GM19043 (cell line): ENCODE measurements at regions not wholly inside any gene's neighbourhood (a gene's known extent, or its start where the extent isn't known, plus 50 kb on each side); places are given as distances from the start of the nearest gene placed in this dataset.
"Not testable (repeated sequence)": the region's sequence is repeated elsewhere in the genome, so short reads cannot be mapped to it uniquely, and the experiment has no call there.

Experiments used
- ATAC-seq: cut with Tn5 transposase; IDR thresholded peaks from one replicate; pipeline ENCODE4 v1.9.1; 2021; ENCODE audit warnings: low read depth; ENCODE audit not compliant: unreplicated experiment

GRCh38 chr2:83908750-83909149 is 550.3 kb downstream of the SUCLG1 start:
- ATAC-seq, result no peak

GRCh38 chr2:83901317-83901716 is 557.8 kb downstream of the SUCLG1 start:
- no peak for ATAC-seq

GRCh38 chr2:83900862-83901261 is 558.2 kb downstream of the SUCLG1 start:
- no peak for ATAC-seq

GRCh38 chr2:83899271-83899670 is 559.8 kb downstream of the SUCLG1 start:
- no peak for ATAC-seq

GRCh38 chr2:83894976-83895375 is 564.1 kb downstream of the SUCLG1 start:
- no peak for ATAC-seq

- ATAC-seq, result no peak
These were observed 571.3 kb downstream of the SUCLG1 start for GRCh38 chr2:83887757-83888156.

- no peak for ATAC-seq
These were observed 580.0 kb downstream of the SUCLG1 start for GRCh38 chr2:83879127-83879526.

- not testable (repeated sequence) for ATAC-seq
These were observed 581.8 kb downstream of the SUCLG1 start for GRCh38 chr2:83877261-83877660.

- no peak for ATAC-seq
These were observed 584.2 kb downstream of the SUCLG1 start for GRCh38 chr2:83874712-83875430.

- no peak for ATAC-seq
These were observed 585.0 kb downstream of the SUCLG1 start for GRCh38 chr2:83874066-83874465.

GRCh38 chr2:83873110-83873509 is 586.0 kb downstream of the SUCLG1 start:
- no peak for ATAC-seq

- no peak for ATAC-seq
These were observed 592.9 kb downstream of the SUCLG1 start for GRCh38 chr2:83866211-83866610.

GRCh38 chr2:83862600-83862999 is 596.5 kb downstream of the SUCLG1 start:
- no peak for ATAC-seq

GRCh38 chr2:83860320-83860719 is 598.8 kb downstream of the SUCLG1 start:
- no peak for ATAC-seq

GRCh38 chr2:83859553-83859952 is 599.5 kb downstream of the SUCLG1 start:
- no peak for ATAC-seq

- ATAC-seq, result no peak
These were observed 608.0 kb downstream of the SUCLG1 start for GRCh38 chr2:83851066-83851465.

GRCh38 chr2:83850071-83850725 is 608.9 kb downstream of the SUCLG1 start:
- no peak for ATAC-seq

GRCh38 chr2:83844490-83844889 is 614.6 kb downstream of the SUCLG1 start:
- no peak for ATAC-seq

GRCh38 chr2:83842421-83842820 is 616.7 kb downstream of the SUCLG1 start:
- ATAC-seq, result no peak

GRCh38 chr2:83837823-83838222 is 621.3 kb downstream of the SUCLG1 start:
- ATAC-seq, result no peak

- no peak for ATAC-seq
These were observed 631.5 kb downstream of the SUCLG1 start for GRCh38 chr2:83827618-83828017.

- no peak for ATAC-seq
These were observed 632.5 kb downstream of the SUCLG1 start for GRCh38 chr2:83826577-83826976.
